Activated CD8-positive, alpha-beta memory T cell treated with anti-CD3 and anti-CD28 coated beads, Interleukin-2, amount 50 U/mL, for 48 hours (primary cell): ENCODE measurements at regions not wholly inside any gene's neighbourhood (a gene's known extent, or its start where the extent isn't known, plus 50 kb on each side); places are given as distances from the start of the nearest gene placed in this dataset.

ENCODE experiments used
- DNase-seq: peaks from one replicate; pipeline ENCODE4 v3.0.0-alpha.2; 2020

GRCh38 chr10:10914144-10914543, 103.5 kb upstream of the CELF2 start:
- no peak for DNase-seq

DNA sequence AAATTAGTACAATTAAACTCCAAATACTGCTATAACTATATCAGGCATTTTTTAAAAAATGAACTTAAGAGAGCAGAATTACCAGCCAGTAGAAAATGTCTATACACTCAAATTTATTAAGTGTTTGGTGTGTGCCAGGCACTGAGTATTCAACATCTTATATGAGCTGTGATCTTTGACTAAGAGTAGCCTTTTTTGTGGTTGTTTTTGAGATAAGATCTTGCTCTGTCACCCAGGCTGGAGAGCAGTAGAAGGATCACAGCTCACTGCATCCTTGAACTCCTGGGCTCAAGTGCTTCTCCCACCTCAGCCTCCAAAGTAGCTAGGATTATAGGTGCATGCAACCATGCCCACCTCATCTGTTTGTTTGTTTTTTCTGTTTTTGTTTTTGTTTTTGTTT, 102.5 kb upstream of the CELF2 start:
- DNase-seq: no peak

GRCh38 chr10:10917031-10917430, 100.6 kb upstream of the CELF2 start:
- DNase-seq: no peak

- no peak for DNase-seq
Measured at GRCh38 chr10:10919976-10920375, 97.7 kb upstream of the CELF2 start.

DNA sequence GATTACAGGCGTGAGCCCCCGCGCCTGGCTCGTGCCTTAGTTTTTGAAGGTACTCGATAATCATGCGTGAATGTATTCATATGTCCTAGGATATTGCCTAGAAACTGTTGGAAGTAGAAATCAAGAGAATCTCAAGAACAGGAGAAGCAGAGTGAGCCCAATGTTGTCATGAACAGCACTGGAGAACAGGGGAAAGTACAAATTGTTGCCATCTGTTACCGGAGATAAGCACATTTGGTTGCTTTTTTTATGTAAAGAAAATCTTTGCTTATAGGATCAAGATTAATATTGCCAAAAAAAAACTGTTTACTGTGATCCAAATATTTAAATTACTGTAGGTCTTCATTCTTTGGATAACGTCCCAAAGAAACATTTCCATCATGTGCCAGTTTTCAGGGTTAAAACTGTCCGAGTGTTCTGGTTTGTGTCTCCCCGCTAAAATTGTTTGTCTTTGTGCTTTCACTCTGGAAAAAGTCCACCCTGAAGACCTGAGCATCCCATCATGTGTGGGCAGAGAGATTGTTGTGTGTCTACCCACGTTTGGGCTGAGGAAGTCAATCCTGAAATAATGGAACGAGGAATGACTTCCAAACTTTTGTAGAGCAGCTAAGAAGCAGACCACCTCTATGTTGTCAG, 95.7 kb upstream of the CELF2 start:
- no peak for DNase-seq

GRCh38 chr10:10923029-10923651, 94.5 kb upstream of the CELF2 start:
- DNase-seq: no peak

DNA sequence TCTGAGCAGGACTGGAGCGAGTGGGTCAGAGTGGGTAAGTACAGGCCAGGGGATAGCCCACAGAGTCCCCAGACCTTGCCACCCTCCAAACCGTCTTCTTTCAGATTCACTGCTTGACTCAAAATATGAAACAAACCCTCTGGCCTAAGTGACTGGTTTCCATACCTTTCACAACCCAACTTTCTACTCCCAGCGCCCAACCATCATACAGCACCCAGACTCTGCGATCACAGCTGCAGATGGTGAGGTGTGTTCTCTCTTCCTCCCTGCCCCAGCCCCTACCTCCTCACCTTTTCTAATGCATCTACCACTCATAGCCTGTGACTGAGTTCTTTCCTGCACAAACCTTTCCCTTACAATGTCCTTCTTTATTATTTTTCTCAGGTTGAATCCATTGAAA, 92.0 kb upstream of the CELF2 start:
- DNase-seq: no peak

- no peak for DNase-seq
Measured at GRCh38 chr10:10927608-10928007, 90.1 kb upstream of the CELF2 start.

DNA sequence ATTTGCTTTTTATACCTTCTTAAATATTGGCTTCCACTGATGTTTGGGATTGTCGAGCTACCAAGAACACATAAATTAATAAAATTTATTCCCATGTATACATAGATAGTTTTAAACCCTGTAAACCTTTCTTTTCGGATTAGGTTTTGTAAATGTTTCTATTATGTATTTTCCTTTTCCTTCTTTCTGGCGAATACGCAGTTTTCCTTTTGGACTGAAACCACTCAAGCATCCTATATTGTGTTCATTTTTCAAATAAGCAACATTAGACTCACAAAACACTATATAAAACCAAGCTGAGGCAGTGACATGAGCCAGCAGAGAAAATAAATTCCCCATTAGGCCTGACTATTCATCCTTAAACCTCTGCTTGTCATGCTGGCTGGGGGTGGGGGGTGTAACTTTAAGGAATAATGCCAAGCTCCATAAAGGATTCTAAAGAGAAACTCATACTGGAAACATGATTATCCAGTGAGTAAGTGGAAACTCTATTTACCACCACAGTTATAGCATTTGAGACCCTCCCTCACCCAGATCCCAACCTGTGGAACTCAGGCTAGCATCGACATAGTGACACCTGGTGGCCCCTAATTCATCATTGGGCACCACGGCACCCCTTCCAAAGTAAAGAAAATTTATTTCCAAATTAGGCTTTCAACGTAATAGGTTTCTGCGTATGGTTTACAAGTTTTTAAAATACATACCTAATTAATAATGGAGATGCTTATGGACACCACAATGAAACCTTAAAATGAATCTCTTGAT, 86.5 kb upstream of the CELF2 start:
- no peak for DNase-seq

DNA sequence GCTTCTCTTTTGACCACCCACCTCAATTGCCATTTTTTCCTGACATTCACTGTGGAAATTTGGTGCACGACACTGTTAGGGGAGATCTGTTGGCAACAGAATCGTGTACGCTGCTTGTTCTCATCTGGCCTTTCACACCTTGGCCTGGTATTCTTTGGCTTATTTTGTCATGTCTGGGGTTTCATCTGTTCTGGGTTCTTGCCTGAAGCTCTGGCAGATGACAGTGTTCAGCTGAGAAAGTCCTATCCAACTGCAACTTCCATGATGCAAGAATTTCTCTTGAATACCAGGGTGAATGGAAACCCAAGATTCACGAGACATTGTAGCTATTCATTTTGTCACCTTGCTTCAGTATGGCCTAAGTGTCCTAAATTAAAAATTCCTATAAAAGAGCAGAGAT, 82.6 kb upstream of the CELF2 start:
- DNase-seq: no peak

DNA sequence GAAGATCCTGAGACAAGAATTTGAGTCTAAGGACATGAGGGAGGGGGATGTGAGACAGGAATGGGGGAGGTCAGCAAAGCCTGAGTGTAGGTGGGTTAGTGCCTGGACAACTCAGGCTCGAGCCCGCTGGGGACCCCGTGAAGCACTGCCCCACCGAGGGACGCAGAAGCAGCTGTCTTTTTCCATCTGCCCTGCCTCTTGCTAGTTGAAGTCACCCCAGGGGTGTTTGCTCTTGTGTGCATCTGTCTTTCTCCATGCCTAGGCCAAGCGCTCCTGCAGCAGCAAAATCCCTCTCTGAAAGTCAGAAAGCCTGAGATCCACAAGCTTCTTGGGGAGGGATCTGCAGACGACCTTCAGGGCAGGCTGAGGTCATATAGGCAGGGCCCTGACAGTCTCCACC, 79.0 kb upstream of the CELF2 start:
- DNase-seq: no peak

GRCh38 chr10:10941127-10941730, 76.4 kb upstream of the CELF2 start:
- no peak for DNase-seq

GRCh38 chr10:10942441-10942840, 75.2 kb upstream of the CELF2 start:
- no peak for DNase-seq

- DNase-seq: no peak
Measured at GRCh38 chr10:10946081-10946480, 71.6 kb upstream of the CELF2 start.

GRCh38 chr10:10946801-10947200, 70.9 kb upstream of the CELF2 start:
- no peak for DNase-seq

DNA sequence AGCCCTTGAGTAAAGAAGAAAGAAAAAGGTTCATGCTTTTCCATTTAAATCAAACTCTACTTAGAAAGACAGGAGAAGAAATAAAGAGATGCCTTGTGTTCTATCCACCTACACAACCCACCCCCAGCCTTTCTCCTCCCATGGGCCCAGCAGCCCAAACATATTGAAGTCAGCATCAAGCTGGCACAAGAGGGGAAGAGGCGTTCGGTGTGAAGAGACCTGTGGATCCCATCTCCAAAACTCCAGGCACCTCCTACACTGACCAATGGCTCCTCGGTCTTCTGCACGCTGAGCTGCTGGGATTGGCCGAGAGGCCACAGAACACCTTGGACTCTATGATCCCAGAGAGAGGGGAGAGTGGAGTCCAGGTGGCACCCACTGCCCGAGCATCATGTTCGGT, 66.0 kb upstream of the CELF2 start:
- no peak for DNase-seq

GRCh38 chr10:10952800-10953199, 64.9 kb upstream of the CELF2 start:
- DNase-seq: no peak

DNA sequence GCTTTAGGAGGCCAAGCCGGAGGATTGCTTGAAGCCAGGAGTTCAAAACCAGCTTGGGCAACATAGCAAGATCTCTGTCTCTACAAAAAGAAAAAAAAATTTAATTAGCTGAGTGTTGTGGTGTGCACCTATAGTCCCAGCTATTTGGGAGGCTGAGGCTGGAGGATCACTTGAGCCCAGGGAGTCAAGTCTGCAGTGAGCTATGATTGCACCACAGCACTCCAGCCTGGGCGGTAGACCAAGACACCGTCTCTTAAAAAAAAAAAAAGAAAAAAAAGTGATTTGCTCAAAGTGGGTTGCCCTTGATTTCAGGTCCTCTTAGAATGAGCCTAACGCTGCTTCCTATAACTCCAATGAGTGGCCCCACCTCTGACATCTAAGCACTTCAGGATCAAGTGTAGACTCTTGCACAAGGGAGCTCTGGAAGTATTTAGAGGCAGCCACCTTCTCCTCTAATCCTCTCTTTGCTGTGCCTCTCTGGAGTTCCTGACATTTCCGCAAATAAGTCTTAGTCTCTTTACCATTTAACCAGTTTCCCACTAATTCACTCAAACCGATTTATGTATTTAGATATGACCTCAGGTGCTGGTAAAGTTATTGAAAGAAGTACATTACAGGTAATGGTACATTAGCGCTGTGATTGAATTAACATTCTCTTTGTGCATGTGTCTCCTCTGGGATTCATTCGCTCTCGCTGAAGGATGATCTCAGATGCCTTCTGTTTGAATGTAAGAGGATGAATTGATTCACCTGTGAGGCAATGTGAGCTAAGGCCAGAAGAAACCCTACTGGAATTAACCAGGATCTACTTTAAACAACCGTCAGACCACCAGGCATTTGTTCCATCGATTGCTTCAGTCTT, 60.8 kb upstream of the CELF2 start:
- DNase-seq: no peak

GRCh38 chr10:10958041-10958440, 59.6 kb upstream of the CELF2 start:
- no peak for DNase-seq

DNA sequence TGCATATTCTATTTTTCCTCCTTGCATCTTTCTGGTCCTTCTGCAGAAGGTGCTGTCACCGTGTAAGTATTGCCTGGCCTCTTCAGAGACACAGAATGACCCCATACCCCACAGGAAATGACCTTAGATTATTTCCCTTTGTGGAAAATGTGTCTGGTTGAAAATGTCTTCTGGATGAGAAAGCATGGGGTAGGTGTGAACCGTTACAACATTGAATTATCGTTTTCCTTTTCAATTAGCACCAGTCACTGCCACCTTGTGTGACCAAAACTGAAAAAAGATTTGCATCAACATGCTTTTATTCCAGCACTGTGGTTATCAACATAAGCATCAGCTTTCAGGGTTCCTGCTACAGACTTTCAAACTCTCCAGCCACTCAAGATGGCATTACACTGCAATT, 58.0 kb upstream of the CELF2 start:
- no peak for DNase-seq

DNA sequence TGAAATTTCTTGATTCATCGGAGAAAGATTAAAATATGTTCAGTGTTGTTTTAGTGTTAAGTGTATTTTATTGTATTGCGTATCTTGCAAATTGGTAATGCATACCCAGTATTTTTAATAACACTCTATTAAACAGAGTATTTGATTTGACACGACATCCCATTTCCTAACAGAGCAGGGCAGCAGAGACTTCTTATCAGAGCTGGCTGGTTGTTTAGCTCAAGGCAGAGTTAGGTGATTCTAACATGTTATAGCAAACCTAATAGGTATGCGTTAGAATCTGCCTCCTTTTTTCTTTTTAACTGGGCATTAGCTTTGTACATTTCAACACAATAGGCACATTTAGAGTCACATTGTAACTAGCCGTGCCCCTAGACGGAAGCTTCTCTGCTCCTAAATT, 57.1 kb upstream of the CELF2 start:
- DNase-seq: no peak

GRCh38 chr10:10961072-10961471, 56.6 kb upstream of the CELF2 start:
- no peak for DNase-seq

DNA sequence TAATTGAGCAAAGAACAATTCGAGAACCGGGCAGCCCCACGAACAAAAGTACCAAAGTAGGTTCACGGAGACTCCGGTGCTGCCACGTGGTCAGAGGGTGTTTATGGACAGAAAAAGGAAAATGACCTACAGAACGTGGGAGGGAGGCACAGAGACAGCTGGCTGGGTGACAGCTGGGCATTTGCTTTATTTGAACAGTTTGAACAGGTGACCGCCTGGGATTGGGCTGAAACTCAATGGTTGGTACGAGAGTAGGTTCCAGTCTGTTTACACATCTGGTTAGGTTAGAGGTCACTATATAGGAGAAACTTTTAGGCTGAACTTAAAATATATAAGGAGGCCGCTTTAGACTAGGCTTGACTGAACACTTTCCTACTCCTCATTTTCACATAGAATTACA, 50.6 kb upstream of the CELF2 start:
- DNase-seq: no peak
